Gastrocnemius medialis (tissue), 4 donors: ENCODE measurements at regions not wholly inside any gene's neighbourhood (a gene's known extent, or its start where the extent isn't known, plus 50 kb on each side); places are given as distances from the start of the nearest gene placed in this dataset.

ENCODE experiments used
- POLR2A ChIP-seq, 2 donors: fragments of 450-650 bp; IDR thresholded peaks; one replicate each; pipeline ENCODE4 v1.6.1; 2017; ENCODE audit warnings: antibody characterized with exemption in 2 of 2, mild to moderate bottlenecking in 2 of 2, moderate library complexity in 2 of 2
- TF ChIP-seq, protein P1 (sequence below), 5 experiments: fragments of 450-650 bp in 3 of 5; fragments of 200-600 bp in 2 of 5; sonication (generic) in 2 of 5; IDR thresholded peaks in 4 of 5; conservative IDR thresholded peaks in 1 of 5; 1 replicate in 4 of 5; 2 replicates in 1 of 5; pipeline ENCODE4 v1.5.1; 2016 to 2019; ENCODE audit warnings: antibody characterized with exemption in 5 of 5, mild to moderate bottlenecking in 3 of 5, moderate library complexity in 3 of 5

GRCh38 chr18:10397004-10397403 is 57.4 kb upstream of the APCDD1 start:
- TF ChIP-seq, protein P1, sequence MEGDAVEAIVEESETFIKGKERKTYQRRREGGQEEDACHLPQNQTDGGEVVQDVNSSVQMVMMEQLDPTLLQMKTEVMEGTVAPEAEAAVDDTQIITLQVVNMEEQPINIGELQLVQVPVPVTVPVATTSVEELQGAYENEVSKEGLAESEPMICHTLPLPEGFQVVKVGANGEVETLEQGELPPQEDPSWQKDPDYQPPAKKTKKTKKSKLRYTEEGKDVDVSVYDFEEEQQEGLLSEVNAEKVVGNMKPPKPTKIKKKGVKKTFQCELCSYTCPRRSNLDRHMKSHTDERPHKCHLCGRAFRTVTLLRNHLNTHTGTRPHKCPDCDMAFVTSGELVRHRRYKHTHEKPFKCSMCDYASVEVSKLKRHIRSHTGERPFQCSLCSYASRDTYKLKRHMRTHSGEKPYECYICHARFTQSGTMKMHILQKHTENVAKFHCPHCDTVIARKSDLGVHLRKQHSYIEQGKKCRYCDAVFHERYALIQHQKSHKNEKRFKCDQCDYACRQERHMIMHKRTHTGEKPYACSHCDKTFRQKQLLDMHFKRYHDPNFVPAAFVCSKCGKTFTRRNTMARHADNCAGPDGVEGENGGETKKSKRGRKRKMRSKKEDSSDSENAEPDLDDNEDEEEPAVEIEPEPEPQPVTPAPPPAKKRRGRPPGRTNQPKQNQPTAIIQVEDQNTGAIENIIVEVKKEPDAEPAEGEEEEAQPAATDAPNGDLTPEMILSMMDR (IDR thresholded peaks at IDR 0.05 in 4 of 5, conservative IDR thresholded peaks at IDR 0.05 in 1 of 5) = no peak
- no peak for TF ChIP-seq POLR2A (IDR thresholded peaks at IDR 0.05)
